GM18511 (cell line): ENCODE measurements at regions not wholly inside any gene's neighbourhood (a gene's known extent, or its start where the extent isn't known, plus 50 kb on each side); places are given as distances from the start of the nearest gene placed in this dataset.

Experiments
- ATAC-seq: cut with Tn5 transposase; IDR thresholded peaks from one replicate; pipeline ENCODE4 v1.9.1; 2021; ENCODE audit warnings: mild to moderate bottlenecking, moderate library complexity; ENCODE audit not compliant: unreplicated experiment

- ATAC-seq = no peak
Observed at GRCh38 chr16:26281381-26282110, 589.8 kb downstream of the HS3ST4 start.

- no peak for ATAC-seq
Observed at GRCh38 chr16:26295625-26296304, 604.0 kb downstream of the HS3ST4 start.

- ATAC-seq = no peak
Observed at GRCh38 chr16:26301516-26301915, 609.8 kb downstream of the HS3ST4 start.

GRCh38 chr16:26316683-26317464, 625.1 kb downstream of the HS3ST4 start:
- ATAC-seq = no peak

GRCh38 chr16:26317885-26318284, 626.1 kb downstream of the HS3ST4 start:
- ATAC-seq = no peak

GRCh38 chr16:26330654-26331053, 638.9 kb downstream of the HS3ST4 start:
- no peak for ATAC-seq

GRCh38 chr16:26334218-26335111, 642.7 kb downstream of the HS3ST4 start:
- no peak for ATAC-seq

GRCh38 chr16:26335236-26335853, 643.6 kb downstream of the HS3ST4 start:
- no peak for ATAC-seq

- ATAC-seq = no peak
Observed at GRCh38 chr16:26342621-26343020, 650.9 kb downstream of the HS3ST4 start.

- ATAC-seq = no peak
Observed at GRCh38 chr16:26344240-26344776, 652.5 kb downstream of the HS3ST4 start.

GRCh38 chr16:26344976-26345375, 653.2 kb downstream of the HS3ST4 start:
- no peak for ATAC-seq

GRCh38 chr16:26345966-26346365, 654.2 kb downstream of the HS3ST4 start:
- ATAC-seq = no peak

GRCh38 chr16:26348095-26348494, 656.3 kb downstream of the HS3ST4 start:
- no peak for ATAC-seq

GRCh38 chr16:26360867-26361266, 669.1 kb downstream of the HS3ST4 start:
- no peak for ATAC-seq

GRCh38 chr16:26363581-26363980, 671.8 kb downstream of the HS3ST4 start:
- no peak for ATAC-seq

GRCh38 chr16:26365161-26365940, 673.6 kb downstream of the HS3ST4 start:
- no peak for ATAC-seq

- ATAC-seq = no peak
Observed at GRCh38 chr16:26371349-26371869, 679.6 kb downstream of the HS3ST4 start.

- ATAC-seq = no peak
Observed at GRCh38 chr16:26374279-26374925, 682.6 kb downstream of the HS3ST4 start.
